Fibroblast of lung (primary cell): ENCODE measurements at regions not wholly inside any gene's neighbourhood (a gene's known extent, or its start where the extent isn't known, plus 50 kb on each side); places are given as distances from the start of the nearest gene placed in this dataset.

Source experiments
- DNase-seq, 2 donors: peaks; one replicate each; pipeline versions ENCODE4 v3.0.0 to v3.0.0-alpha.2; 2010; ENCODE audit warnings: low read depth in 2 of 2
- H2AFZ ChIP-seq: 2 replicates; pipeline ENCODE4 v1.5.1; 2012; ENCODE audit warnings: low read length, control low read depth, inconsistent platforms
- H3K27ac ChIP-seq: 2 replicates; pipeline ENCODE4 v1.5.1; 2011; ENCODE audit warnings: low read length, control low read depth; ENCODE audit not compliant: insufficient read depth
- H3K27me3 ChIP-seq: 2 replicates; pipeline ENCODE4 v1.5.1; 2011; ENCODE audit warnings: mild to moderate bottlenecking, low read length; ENCODE audit not compliant: control insufficient read depth, insufficient read depth
- H3K36me3 ChIP-seq: 2 replicates; pipeline ENCODE4 v1.5.1; 2011; ENCODE audit warnings: low read length; ENCODE audit not compliant: control insufficient read depth, insufficient read depth
- H3K4me1 ChIP-seq: 2 replicates; pipeline ENCODE4 v1.5.1; 2011; ENCODE audit warnings: low read length; ENCODE audit not compliant: control insufficient read depth, insufficient read depth; ENCODE audit errors: extremely low read depth
- H3K4me2 ChIP-seq: 2 replicates; pipeline ENCODE4 v1.5.1; 2011; ENCODE audit warnings: low read length, control low read depth; ENCODE audit not compliant: insufficient read depth; ENCODE audit errors: extremely low read depth
- H3K4me3 ChIP-seq, 4 experiments: fragments of 200-600 bp in 1 of 4; sonication (generic) in 1 of 4; replicated peaks in 1 of 4; 2 replicates each; pipeline ENCODE4 v1.5.1; 2011 to 2016; ENCODE audit warnings: low read length in 4 of 4, low read depth in 3 of 4, mild to moderate bottlenecking in 3 of 4, control low read depth in 2 of 4, inconsistent platforms in 1 of 4, mixed read lengths in 1 of 4; ENCODE audit not compliant: insufficient read depth in 1 of 4; ENCODE audit errors: control extremely low read depth in 1 of 4
- H3K79me2 ChIP-seq: 2 replicates; pipeline ENCODE4 v1.5.1; 2012; ENCODE audit warnings: mild to moderate bottlenecking, low read length, inconsistent platforms; ENCODE audit not compliant: control insufficient read depth, insufficient read depth
- H3K9ac ChIP-seq: 2 replicates; pipeline ENCODE4 v1.5.1; 2011; ENCODE audit warnings: mild to moderate bottlenecking, low read length, control low read depth; ENCODE audit not compliant: insufficient read depth
- H3K9me3 ChIP-seq: 2 replicates; pipeline ENCODE4 v1.5.1; 2012; ENCODE audit warnings: low read depth, low read length; ENCODE audit not compliant: control insufficient read depth, insufficient read depth
- H4K20me1 ChIP-seq: 2 replicates; pipeline ENCODE4 v1.5.1; 2011; ENCODE audit warnings: low read length; ENCODE audit not compliant: control insufficient read depth, insufficient read depth; ENCODE audit errors: extremely low read depth
- CTCF ChIP-seq, 2 donors: IDR thresholded peaks in 1 of 2; conservative IDR thresholded peaks in 1 of 2; 1 replicate in 1 of 2; 2 replicates in 1 of 2; pipeline ENCODE4 v1.5.1; 2011 to 2012; ENCODE audit warnings: low read length in 2 of 2, control low read depth in 1 of 2, inconsistent platforms in 1 of 2, low read depth in 1 of 2, mild to moderate bottlenecking in 1 of 2
- EZH2 ChIP-seq: IDR thresholded peaks from 2 replicates; pipeline ENCODE4 v1.5.1; 2012; ENCODE audit warnings: low read length, control low read depth, mild to moderate bottlenecking; ENCODE audit errors: missing control alignments

GRCh38 chr7:131883769-131884168 is 327.3 kb upstream of the PODXL start:
- Histone ChIP-seq H4K20me1 (no peaks in the 10 kb centered on the region), H3K4me2 (no peak overlapping the region), H3K27ac (no peak overlapping the region), H3K79me2 (no peaks in the 10 kb centered on the region), H3K36me3 (no peaks in the 10 kb centered on the region), H2AFZ (no peak overlapping the region), H3K9me3 (no peaks in the 10 kb centered on the region), H3K9ac (no peak overlapping the region), H3K4me3 (no peak overlapping the region), H3K27me3 (no peaks in the 10 kb centered on the region), H3K4me1 (no peaks in the 10 kb centered on the region)
- DNase-seq = no peak
- TF ChIP-seq EZH2 = no peak
- no peak for TF ChIP-seq CTCF (conservative IDR thresholded peaks at IDR 0.05 in 1 of 2, IDR thresholded peaks at IDR 0.05 in 1 of 2; ENCODE audit: low read depth in 1 of 2, low read length in 2 of 2)

GRCh38 chr7:131883196-131883595 is 326.8 kb upstream of the PODXL start:
- H2AFZ ChIP-seq = no peak overlapping the region
- no peaks in the 10 kb centered on the region for H3K9me3 ChIP-seq
- H3K4me2 ChIP-seq = no peak overlapping the region
- no peak overlapping the region for H3K4me3 ChIP-seq
- H3K9ac ChIP-seq = no peak overlapping the region
- H3K36me3 ChIP-seq = no peaks in the 10 kb centered on the region
- H4K20me1 ChIP-seq = no peaks in the 10 kb centered on the region
- no peak for DNase-seq
- H3K79me2 ChIP-seq = no peaks in the 10 kb centered on the region
- H3K27ac ChIP-seq = no peak overlapping the region
- no peaks in the 10 kb centered on the region for H3K4me1 ChIP-seq
- no peak for TF ChIP-seq EZH2
- no peak for TF ChIP-seq CTCF (conservative IDR thresholded peaks at IDR 0.05 in 1 of 2, IDR thresholded peaks at IDR 0.05 in 1 of 2; ENCODE audit: low read depth in 1 of 2, low read length in 2 of 2)
- no peaks in the 10 kb centered on the region for H3K27me3 ChIP-seq

GRCh38 chr7:131882321-131882720 is 325.9 kb upstream of the PODXL start:
- Histone ChIP-seq H3K27ac (no peak overlapping the region), H3K36me3 (no peaks in the 10 kb centered on the region), H3K4me1 (no peaks in the 10 kb centered on the region), H3K79me2 (no peaks in the 10 kb centered on the region), H3K9me3 (no peaks in the 10 kb centered on the region), H3K27me3 (no peaks in the 10 kb centered on the region), H3K9ac (no peak overlapping the region), H4K20me1 (no peaks in the 10 kb centered on the region), H2AFZ (no peak overlapping the region), H3K4me3 (no peak overlapping the region), H3K4me2 (no peak overlapping the region)
- TF ChIP-seq CTCF (conservative IDR thresholded peaks at IDR 0.05 in 1 of 2, IDR thresholded peaks at IDR 0.05 in 1 of 2; ENCODE audit: low read depth in 1 of 2, low read length in 2 of 2) (no peak), EZH2 (no peak)
- no peak for DNase-seq
